GM12891 (cell line): ENCODE measurements at regions not wholly inside any gene's neighbourhood (a gene's known extent, or its start where the extent isn't known, plus 50 kb on each side); places are given as distances from the start of the nearest gene placed in this dataset.
"Not testable (repeated sequence)": the region's sequence is repeated elsewhere in the genome, so short reads cannot be mapped to it uniquely, and the experiment has no call there.

ENCODE experiments used
- DNase-seq: peaks from one replicate; pipeline ENCODE4 v3.0.0; 2011; ENCODE audit warnings: low spot score; ENCODE audit not compliant: insufficient read length
- FAIRE-seq: peaks from 2 replicates; lab custom pipeline; 2011; peaks lifted over from hg19 to GRCh38; lab: Jason Lieb, UNC
- PAX5 ChIP-seq: IDR thresholded peaks from 2 replicates; pipeline ENCODE4 v1.6.1; 2011; ENCODE audit warnings: low read length, moderate library complexity, mild to moderate bottlenecking; ENCODE audit not compliant: insufficient read depth, severe bottlenecking
- POLR2A ChIP-seq: IDR thresholded peaks from 2 replicates; pipeline ENCODE4 v1.6.1; 2011; ENCODE audit warnings: low read depth, low read length, control low read depth
- POLR2AphosphoS5 ChIP-seq: IDR thresholded peaks from 2 replicates; pipeline ENCODE4 v1.6.1; 2011; ENCODE audit warnings: low read depth, low read length, control low read depth
- POU2F2 ChIP-seq: IDR thresholded peaks from 2 replicates; pipeline ENCODE4 v1.6.1; 2011; ENCODE audit warnings: low read depth, mild to moderate bottlenecking, control low read depth, low read length, moderate library complexity
- SPI1 ChIP-seq: IDR thresholded peaks from 2 replicates; pipeline ENCODE4 v1.6.1; 2011; ENCODE audit warnings: low read depth, low read length, control low read depth
- TAF1 ChIP-seq: IDR thresholded peaks from 2 replicates; pipeline ENCODE4 v1.6.1; 2011; ENCODE audit warnings: low read depth, low read length, control low read depth

- no peak for FAIRE-seq
Observed at GRCh38 chr20:8990770-8991169, 78.1 kb upstream of the PLCB4 start.

GRCh38 chr20:8994045-8994444 lies 74.8 kb upstream of the PLCB4 start:
- FAIRE-seq, result no peak
- no peak for DNase-seq

More at GRCh38 chr20:8990770-8991169, 78.1 kb upstream of the PLCB4 start:
- TF ChIP-seq TAF1, result no peak
- no peak for TF ChIP-seq SPI1
- TF ChIP-seq POU2F2, result no peak
- TF ChIP-seq POLR2AphosphoS5, result no peak
- TF ChIP-seq POLR2A, result no peak
- TF ChIP-seq PAX5, result no peak
- DNase-seq, result no peak

GRCh38 chr20:8995761-8996160 lies 73.1 kb upstream of the PLCB4 start:
- TF ChIP-seq TAF1 (no peak), SPI1 (no peak), PAX5 (no peak), POLR2AphosphoS5 (no peak), POLR2A (no peak), POU2F2 (no peak)
- no peak for DNase-seq

More at GRCh38 chr20:8994045-8994444, 74.8 kb upstream of the PLCB4 start:
- TF ChIP-seq POLR2AphosphoS5 (no peak), SPI1 (no peak), TAF1 (no peak), POU2F2 (no peak), POLR2A (no peak), PAX5 (no peak)

GRCh38 chr20:8996817-8997512 lies 71.9 kb upstream of the PLCB4 start:
- DNase-seq, result no peak
- TF ChIP-seq POLR2A, result no peak
- no peak for TF ChIP-seq PAX5
- TF ChIP-seq POU2F2, result no peak
- FAIRE-seq, result no peak

More at GRCh38 chr20:8995761-8996160, 73.1 kb upstream of the PLCB4 start:
- FAIRE-seq, result no peak

GRCh38 chr20:8997701-8998117 lies 71.2 kb upstream of the PLCB4 start:
- DNase-seq (no peak), FAIRE-seq (no peak)
- TF ChIP-seq PAX5, result no peak
- TF ChIP-seq POLR2AphosphoS5, result no peak

GRCh38 chr20:9011121-9011520 lies 57.8 kb upstream of the PLCB4 start:
- DNase-seq (no peak), FAIRE-seq (no peak)
- TF ChIP-seq PAX5 (no peak), SPI1 (no peak), POLR2AphosphoS5 (no peak), POU2F2 (no peak), POLR2A (no peak), TAF1 (no peak)

- not testable (repeated sequence) for FAIRE-seq, DNase-seq
Observed at GRCh38 chr20:9015232-9015983, 53.5 kb upstream of the PLCB4 start.

GRCh38 chr20:9015984-9016324 lies 52.9 kb upstream of the PLCB4 start:
- FAIRE-seq, result no peak
- no peak for DNase-seq
- TF ChIP-seq POU2F2 (no peak), POLR2AphosphoS5 (no peak), TAF1 (no peak), PAX5 (no peak), SPI1 (no peak)

- TF ChIP-seq POLR2AphosphoS5, result no peak
- TF ChIP-seq POU2F2, result no peak
- no peak for TF ChIP-seq SPI1
- no peak for TF ChIP-seq POLR2A
- TF ChIP-seq TAF1, result no peak
- no peak for TF ChIP-seq PAX5
- no peak for FAIRE-seq
- no peak for DNase-seq
Observed at GRCh38 chr20:9018346-9018745, 50.5 kb upstream of the PLCB4 start.
